Osteocyte (in vitro differentiated cells): ENCODE measurements at regions not wholly inside any gene's neighbourhood (a gene's known extent, or its start where the extent isn't known, plus 50 kb on each side); places are given as distances from the start of the nearest gene placed in this dataset.

Experiments
- DNase-seq: peaks from one replicate; pipeline ENCODE4 v3.0.0; 2021; ENCODE audit warnings: mixed read lengths; ENCODE audit not compliant: unreplicated experiment; ENCODE audit errors: extremely low spot score
- H3K27ac Mint-ChIP-seq: one replicate; pipeline ENCODE4 v1.8.0; 2021; ENCODE audit warnings: mild to moderate bottlenecking, mixed read lengths; ENCODE audit not compliant: unreplicated experiment
- H3K27me3 Mint-ChIP-seq: one replicate; pipeline ENCODE4 v1.8.0; 2021; ENCODE audit warnings: mixed read lengths; ENCODE audit not compliant: unreplicated experiment
- H3K36me3 Mint-ChIP-seq: one replicate; pipeline ENCODE4 v1.8.0; 2021; ENCODE audit warnings: mixed read lengths; ENCODE audit not compliant: unreplicated experiment
- H3K4me1 Mint-ChIP-seq: one replicate; pipeline ENCODE4 v1.8.0; 2021; ENCODE audit warnings: mixed read lengths; ENCODE audit not compliant: unreplicated experiment
- H3K4me3 Mint-ChIP-seq: one replicate; pipeline ENCODE4 v1.8.0; 2021; ENCODE audit warnings: mild to moderate bottlenecking, moderate library complexity, mixed read lengths; ENCODE audit not compliant: unreplicated experiment
- H3K9me3 Mint-ChIP-seq: one replicate; pipeline ENCODE4 v1.8.0; 2021; ENCODE audit warnings: mixed read lengths; ENCODE audit not compliant: unreplicated experiment
- CTCF ChIP-seq: fragments of 200-600 bp; sonication (generic); IDR thresholded peaks from 2 replicates; pipeline ENCODE4 v1.5.0; 2021; ENCODE audit warnings: antibody characterized with exemption, mild to moderate bottlenecking, moderate library complexity

DNA sequence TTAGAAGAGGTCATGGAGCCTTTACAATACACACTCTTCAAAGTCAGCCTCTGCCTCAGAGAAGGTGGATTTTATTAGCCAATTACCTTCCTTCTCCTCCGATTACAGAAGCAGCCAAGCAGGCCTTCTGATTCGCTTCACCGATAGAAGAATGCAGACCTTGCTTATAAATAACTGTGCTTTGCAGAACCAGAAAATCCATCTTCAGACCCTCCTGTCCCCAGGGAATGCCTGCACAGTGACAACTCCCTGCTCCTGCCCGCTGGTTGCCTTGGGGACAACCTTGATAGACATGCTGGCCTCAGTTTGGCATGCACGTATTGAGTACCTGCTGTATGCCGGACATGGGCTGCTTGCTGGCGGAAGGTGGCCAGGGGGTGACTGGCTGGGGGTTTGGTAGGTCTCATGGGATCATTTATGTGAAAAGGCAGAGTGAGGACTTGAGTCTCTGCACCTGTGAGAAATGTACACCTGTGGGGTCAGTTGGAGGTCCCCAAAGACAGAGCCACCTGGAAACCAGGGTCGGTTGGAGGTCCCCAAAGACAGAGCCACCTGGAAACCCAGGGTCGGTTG lies 1238.7 kb downstream of the BRD1 start:
- H3K27me3 Mint-ChIP-seq = no peaks in the 10 kb centered on the region
- no peak overlapping the region for H3K27ac Mint-ChIP-seq
- no peaks in the 10 kb centered on the region for H3K9me3 Mint-ChIP-seq
- no peak for DNase-seq
- no peak overlapping the region for H3K4me3 Mint-ChIP-seq
- no peaks in the 10 kb centered on the region for H3K4me1 Mint-ChIP-seq
- no peak for TF ChIP-seq CTCF
- no peaks in the 10 kb centered on the region for H3K36me3 Mint-ChIP-seq

DNA sequence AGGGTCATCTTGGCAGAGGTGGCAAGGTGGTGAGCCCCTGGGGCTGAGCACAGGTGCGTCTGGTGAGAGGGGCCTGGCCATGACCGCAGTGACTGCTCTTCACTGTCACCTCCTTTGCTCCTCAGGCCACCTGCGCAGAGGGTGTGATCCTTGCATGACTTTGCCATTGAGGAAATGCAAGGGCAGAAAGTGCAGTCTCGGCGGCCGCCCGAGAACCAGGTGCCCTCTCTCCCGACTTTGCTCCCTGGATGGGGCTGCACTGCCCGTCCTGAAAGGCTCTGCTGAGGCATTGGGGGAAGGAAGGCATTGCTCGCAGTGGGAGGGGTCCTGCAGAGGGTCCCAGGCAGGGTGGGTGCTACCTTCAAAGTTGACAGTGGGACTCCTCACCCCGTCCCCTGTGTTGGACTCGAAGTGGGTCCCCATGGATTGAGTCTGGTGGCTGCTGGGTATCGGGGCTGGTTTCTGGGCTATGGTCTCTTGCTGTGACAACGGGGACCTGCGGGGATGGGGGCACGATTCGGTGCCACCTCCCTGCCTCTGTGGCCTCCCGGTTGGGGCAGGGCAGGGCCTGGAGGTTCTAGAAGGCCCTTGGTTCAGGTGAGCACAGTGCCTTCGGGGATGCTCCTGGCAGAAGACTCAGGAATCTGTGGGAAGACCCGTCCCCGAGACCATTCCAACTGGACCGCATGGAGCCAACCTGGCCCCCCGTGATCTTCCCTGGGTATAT lies 1239.4 kb downstream of the BRD1 start:
- no peaks in the 10 kb centered on the region for H3K36me3 Mint-ChIP-seq
- no peak for TF ChIP-seq CTCF
- no peak overlapping the region for H3K4me3 Mint-ChIP-seq
- DNase-seq = no peak
- no peaks in the 10 kb centered on the region for H3K4me1 Mint-ChIP-seq
- H3K9me3 Mint-ChIP-seq = no peaks in the 10 kb centered on the region
- H3K27me3 Mint-ChIP-seq = no peaks in the 10 kb centered on the region
- no peak overlapping the region for H3K27ac Mint-ChIP-seq

- DNase-seq = no peak
- H3K27me3 Mint-ChIP-seq = no peaks in the 10 kb centered on the region
- H3K4me1 Mint-ChIP-seq = no peaks in the 10 kb centered on the region
- no peaks in the 10 kb centered on the region for H3K36me3 Mint-ChIP-seq
- no peak overlapping the region for H3K27ac Mint-ChIP-seq
- H3K9me3 Mint-ChIP-seq = no peaks in the 10 kb centered on the region
- H3K4me3 Mint-ChIP-seq = no peak overlapping the region
- TF ChIP-seq CTCF = no peak
These were observed 1240.3 kb downstream of the BRD1 start for GRCh38 chr22:48587236-48587865.

DNA sequence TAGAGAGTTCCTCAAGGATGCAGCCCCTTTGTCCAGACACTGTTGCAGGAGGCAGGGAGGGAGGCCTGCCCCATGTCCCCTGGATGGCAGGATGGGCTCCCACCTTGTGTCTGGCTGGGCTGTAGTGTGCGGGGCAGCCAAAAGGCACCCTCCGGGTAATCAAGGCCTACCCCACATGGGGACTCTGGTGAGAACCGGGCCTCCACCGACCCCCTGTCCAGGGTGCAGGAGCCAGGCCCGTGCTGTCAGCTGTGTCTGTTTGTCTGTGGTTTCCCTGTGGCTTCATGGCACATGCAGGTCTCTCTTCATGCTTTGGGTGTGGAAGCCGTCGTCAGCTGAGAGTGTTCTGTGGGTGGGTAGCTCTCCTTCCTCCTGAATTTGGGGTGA lies 1240.9 kb downstream of the BRD1 start:
- H3K27me3 Mint-ChIP-seq = no peaks in the 10 kb centered on the region
- H3K4me1 Mint-ChIP-seq = no peaks in the 10 kb centered on the region
- TF ChIP-seq CTCF = no peak
- no peak overlapping the region for H3K27ac Mint-ChIP-seq
- no peaks in the 10 kb centered on the region for H3K36me3 Mint-ChIP-seq
- H3K9me3 Mint-ChIP-seq = no peaks in the 10 kb centered on the region
- DNase-seq = no peak
- no peak overlapping the region for H3K4me3 Mint-ChIP-seq
